ENCODE measurements at regions not wholly inside any gene's neighbourhood (a gene's known extent, or its start where the extent isn't known, plus 50 kb on each side); places are given as distances from the start of the nearest gene placed in this dataset.

DNA sequence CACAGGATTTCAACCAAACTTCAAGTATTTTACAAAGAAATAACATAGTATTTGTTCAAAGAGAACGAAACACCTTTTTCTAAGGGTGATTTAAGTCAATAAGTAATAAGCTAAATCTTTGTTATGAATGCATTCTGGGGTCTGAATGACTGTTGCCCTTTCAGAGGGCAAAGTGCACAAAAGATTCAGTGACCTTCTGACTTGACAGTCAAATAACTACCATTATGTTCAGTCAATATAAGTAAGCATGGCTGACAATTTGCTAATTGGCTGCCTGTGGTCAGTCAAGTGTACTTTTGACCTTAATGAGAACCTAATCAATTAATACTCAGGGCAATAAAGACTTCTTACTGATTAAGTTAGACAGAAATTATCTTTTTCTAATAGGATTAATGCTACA, 133.1 kb upstream of the NANOGP8 start:
- TF ChIP-seq EZH2 (IDR thresholded peaks at IDR 0.05; ENCODE audit: low read length, unreplicated experiment) (no peak), EZH2phosphoT487 (IDR thresholded peaks at IDR 0.05; ENCODE audit: borderline replicate concordance, low read length) (no peak)
- TF ChIP-seq, protein P1, sequence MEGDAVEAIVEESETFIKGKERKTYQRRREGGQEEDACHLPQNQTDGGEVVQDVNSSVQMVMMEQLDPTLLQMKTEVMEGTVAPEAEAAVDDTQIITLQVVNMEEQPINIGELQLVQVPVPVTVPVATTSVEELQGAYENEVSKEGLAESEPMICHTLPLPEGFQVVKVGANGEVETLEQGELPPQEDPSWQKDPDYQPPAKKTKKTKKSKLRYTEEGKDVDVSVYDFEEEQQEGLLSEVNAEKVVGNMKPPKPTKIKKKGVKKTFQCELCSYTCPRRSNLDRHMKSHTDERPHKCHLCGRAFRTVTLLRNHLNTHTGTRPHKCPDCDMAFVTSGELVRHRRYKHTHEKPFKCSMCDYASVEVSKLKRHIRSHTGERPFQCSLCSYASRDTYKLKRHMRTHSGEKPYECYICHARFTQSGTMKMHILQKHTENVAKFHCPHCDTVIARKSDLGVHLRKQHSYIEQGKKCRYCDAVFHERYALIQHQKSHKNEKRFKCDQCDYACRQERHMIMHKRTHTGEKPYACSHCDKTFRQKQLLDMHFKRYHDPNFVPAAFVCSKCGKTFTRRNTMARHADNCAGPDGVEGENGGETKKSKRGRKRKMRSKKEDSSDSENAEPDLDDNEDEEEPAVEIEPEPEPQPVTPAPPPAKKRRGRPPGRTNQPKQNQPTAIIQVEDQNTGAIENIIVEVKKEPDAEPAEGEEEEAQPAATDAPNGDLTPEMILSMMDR (conservative IDR thresholded peaks at IDR 0.05; ENCODE audit: low read depth, low read length): no peak
- no peak overlapping the region for H3K4me3 ChIP-seq (ENCODE audit: low read length)
- H3F3A ChIP-seq (ENCODE audit: low read length, unreplicated experiment): no peaks in the 10 kb centered on the region
- no peak overlapping the region for H2AFZ ChIP-seq (ENCODE audit: low read length)
- H4K20me1 ChIP-seq (ENCODE audit: low read length): no peaks in the 10 kb centered on the region
- H3K27me3 ChIP-seq (ENCODE audit: low read length): no peaks in the 10 kb centered on the region
- H3K4me1 ChIP-seq (ENCODE audit: insufficient read depth, low read length): peaks cover 7% of the 10 kb centered on the region; the same call in 1 of the 2 replicates
- H3K27ac ChIP-seq (ENCODE audit: low read length): no peak overlapping the region
- H3K79me2 ChIP-seq (ENCODE audit: low read length): no peaks in the 10 kb centered on the region
- POLR2A ChIA-PET (ENCODE audit: unreplicated experiment): no interaction called here
- no peak for ATAC-seq
- H3K9ac ChIP-seq (ENCODE audit: low read length): no peak overlapping the region
- H3K4me2 ChIP-seq (ENCODE audit: low read length): no peak overlapping the region
- CTCF ChIA-PET: no interaction called here
- H3K36me3 ChIP-seq (ENCODE audit: low read depth, low read length): no peaks in the 10 kb centered on the region
- intact Hi-C loops (cut with micrococcal nuclease): no loop called here
- H3K9me3 ChIP-seq (ENCODE audit: low read length): no peaks in the 10 kb centered on the region
- BruUV-seq (replicated peaks): no TSS peak
- no peaks in the 10 kb centered on the region for H3K9me2 ChIP-seq (replicated peaks; ENCODE audit: low read length)
- DNase-seq: no peak

DNA sequence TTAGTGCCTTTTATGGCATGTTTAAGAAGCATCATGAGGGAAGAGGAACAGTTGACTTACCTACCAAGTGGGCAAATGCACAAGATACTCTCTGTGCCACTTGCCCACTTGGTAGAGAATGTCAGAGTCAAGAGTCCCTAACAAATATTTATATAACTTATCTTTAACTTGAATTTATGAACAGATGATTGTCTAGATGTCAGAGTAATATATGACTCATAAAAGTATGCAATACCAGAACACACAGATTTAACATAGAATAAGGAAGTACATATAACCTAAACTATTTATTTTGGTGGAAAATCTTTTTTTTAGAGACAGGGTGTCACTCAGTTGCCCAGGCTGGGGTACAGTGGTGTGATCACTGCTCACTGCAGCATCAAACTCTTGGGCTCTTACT, 130.0 kb upstream of the NANOGP8 start:
- intact Hi-C loops (cut with micrococcal nuclease): no loop called here
- H3K27ac ChIP-seq (ENCODE audit: low read length): no peak overlapping the region
- no peak overlapping the region for H3K4me3 ChIP-seq (ENCODE audit: low read length)
- H4K20me1 ChIP-seq (ENCODE audit: low read length): no peaks in the 10 kb centered on the region
- H3K9me2 ChIP-seq (replicated peaks; ENCODE audit: low read length): no peaks in the 10 kb centered on the region
- DNase-seq (peak; percentile 18), ATAC-seq (peak; percentile 56)
- CTCF ChIA-PET: interaction anchor here (0.6 kb wide), 2 partner anchors 132 to 231 kb away, joined by 3 to 5 read pairs; no protein-coding TSS in a partner anchor
- H3K4me2 ChIP-seq (ENCODE audit: low read length): no peak overlapping the region
- no peak for TF ChIP-seq EZH2phosphoT487 (IDR thresholded peaks at IDR 0.05; ENCODE audit: borderline replicate concordance, low read length)
- TF ChIP-seq, protein P1 (conservative IDR thresholded peaks at IDR 0.05; ENCODE audit: low read depth, low read length): no peak
- TF ChIP-seq EZH2 (IDR thresholded peaks at IDR 0.05; ENCODE audit: low read length, unreplicated experiment): no peak
- no peaks in the 10 kb centered on the region for H3K36me3 ChIP-seq (ENCODE audit: low read depth, low read length)
- no peak overlapping the region for H2AFZ ChIP-seq (ENCODE audit: low read length)
- H3K9ac ChIP-seq (ENCODE audit: low read length): no peak overlapping the region
- H3K79me2 ChIP-seq (ENCODE audit: low read length): no peaks in the 10 kb centered on the region
- no TSS peak for BruUV-seq (replicated peaks)
- H3K27me3 ChIP-seq (ENCODE audit: low read length): no peaks in the 10 kb centered on the region
- no peaks in the 10 kb centered on the region for H3K9me3 ChIP-seq (ENCODE audit: low read length)
- POLR2A ChIA-PET (ENCODE audit: unreplicated experiment): no interaction called here
- no peaks in the 10 kb centered on the region for H3F3A ChIP-seq (ENCODE audit: low read length, unreplicated experiment)
- H3K4me1 ChIP-seq (ENCODE audit: insufficient read depth, low read length): peaks cover 7% of the 10 kb centered on the region; the same call in 1 of the 2 replicates

DNA sequence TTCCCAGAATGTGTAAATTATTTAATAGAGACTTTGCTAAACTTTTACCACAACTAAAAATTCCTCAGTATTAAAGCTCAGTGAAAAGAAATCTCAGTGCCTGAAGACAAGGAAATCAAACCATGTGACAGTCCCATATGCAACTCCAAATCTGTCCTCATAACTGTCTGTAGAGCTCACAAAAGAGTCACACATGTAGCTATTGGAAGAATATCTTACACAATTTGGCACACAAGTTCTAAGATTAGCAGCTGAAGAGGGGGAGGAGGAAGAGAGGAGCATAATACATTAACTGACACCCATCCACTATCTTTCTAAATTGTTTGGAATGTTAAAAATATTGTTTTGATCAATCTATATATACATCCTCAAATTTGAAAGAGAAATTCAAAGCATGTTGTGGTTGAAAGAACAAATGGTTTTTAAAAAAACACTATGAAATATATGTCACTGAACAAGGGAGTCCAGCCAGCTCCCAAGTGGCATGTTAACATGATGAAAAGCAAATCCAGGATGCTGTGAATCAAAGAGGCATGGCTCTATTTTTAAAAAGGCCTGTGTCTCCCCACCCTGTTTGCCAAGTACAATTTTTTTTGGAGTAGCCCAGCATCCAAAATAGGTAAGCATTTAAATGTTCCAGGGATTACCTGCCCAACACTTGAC, 126.3 kb upstream of the NANOGP8 start:
- no peaks in the 10 kb centered on the region for H3K9me2 ChIP-seq (replicated peaks; ENCODE audit: low read length)
- H3K27me3 ChIP-seq (ENCODE audit: low read length): no peaks in the 10 kb centered on the region
- H3K4me1 ChIP-seq (ENCODE audit: insufficient read depth, low read length): peaks cover 7% of the 10 kb centered on the region; the same call in 1 of the 2 replicates
- no peaks in the 10 kb centered on the region for H3K79me2 ChIP-seq (ENCODE audit: low read length)
- H2AFZ ChIP-seq (ENCODE audit: low read length): no peak overlapping the region
- intact Hi-C loops (cut with micrococcal nuclease): no loop called here
- ChIA-PET POLR2A (ENCODE audit: unreplicated experiment) (no interaction called here), CTCF (no interaction called here)
- H3K9me3 ChIP-seq (ENCODE audit: low read length): no peaks in the 10 kb centered on the region
- no peak overlapping the region for H3K4me3 ChIP-seq (ENCODE audit: low read length)
- no peaks in the 10 kb centered on the region for H4K20me1 ChIP-seq (ENCODE audit: low read length)
- DNase-seq (no peak), ATAC-seq (no peak)
- no peak overlapping the region for H3K9ac ChIP-seq (ENCODE audit: low read length)
- BruUV-seq (replicated peaks): no TSS peak
- no peaks in the 10 kb centered on the region for H3K36me3 ChIP-seq (ENCODE audit: low read depth, low read length)
- H3K27ac ChIP-seq (ENCODE audit: low read length): no peak overlapping the region
- no peak overlapping the region for H3K4me2 ChIP-seq (ENCODE audit: low read length)
- no peak for TF ChIP-seq EZH2phosphoT487 (IDR thresholded peaks at IDR 0.05; ENCODE audit: borderline replicate concordance, low read length)
- TF ChIP-seq, protein P1 (conservative IDR thresholded peaks at IDR 0.05; ENCODE audit: low read depth, low read length): no peak
- no peak for TF ChIP-seq EZH2 (IDR thresholded peaks at IDR 0.05; ENCODE audit: low read length, unreplicated experiment)
- H3F3A ChIP-seq (ENCODE audit: low read length, unreplicated experiment): no peaks in the 10 kb centered on the region

Data from PC-3 (cell line).